Endothelial cell of umbilical vein (primary cell): ENCODE measurements at regions not wholly inside any gene's neighbourhood (a gene's known extent, or its start where the extent isn't known, plus 50 kb on each side); places are given as distances from the start of the nearest gene placed in this dataset.
A peak's percentile ranks its signal among the peaks of the same experiment; 100 is the strongest.
"Not testable (repeated sequence)": the region's sequence is repeated elsewhere in the genome, so short reads cannot be mapped to it uniquely, and the experiment has no call there.

ENCODE experiments used
- BruUV-seq: library from RNA; stranded (reverse); fragments of 400-500 nt; replicated peaks from 2 replicates; lab custom pipeline; 2021; lab: Mats Ljungman, UMichigan
- CTCF ChIA-PET: fragments of 300-600, 350-600 bp; sonication (Branson Sonifier 250); formaldehyde crosslinking; loops from one replicate; lab custom pipeline; 2021; ENCODE audit warnings: antibody characterized with exemption, inconsistent platforms; lab: Charles Lee
- POLR2A ChIA-PET: fragments of 300-600, 350-600 bp; sonication (Branson Sonifier 250); formaldehyde crosslinking; loops from one replicate; lab custom pipeline; 2021; ENCODE audit warnings: antibody characterized with exemption, inconsistent platforms; lab: Charles Lee
- DNase-seq: peaks from one replicate; pipeline ENCODE4 v3.0.0-alpha.2; 2011; ENCODE audit warnings: low read depth, low spot score
- FAIRE-seq: peaks from 2 replicates; lab custom pipeline; 2011; peaks lifted over from hg19 to GRCh38; lab: Jason Lieb, UNC
- H2AFZ ChIP-seq: 2 replicates; pipeline ENCODE4 v1.6.0; 2012; ENCODE audit warnings: low read depth, low read length, control low read depth, inconsistent platforms
- H3K27ac ChIP-seq: 2 replicates; pipeline ENCODE4 v1.5.1; 2011; ENCODE audit warnings: low read depth, mild to moderate bottlenecking, control low read depth, low read length, moderate library complexity; ENCODE audit not compliant: insufficient read depth
- H3K27me3 ChIP-seq, 2 experiments: 2 replicates each; pipeline versions ENCODE4 v1.6.0 to v1.6.1; 2011; ENCODE audit warnings: low read length in 2 of 2, mixed read lengths in 1 of 2; ENCODE audit not compliant: control insufficient read depth in 2 of 2, insufficient read depth in 2 of 2
- H3K36me3 ChIP-seq, 2 experiments: 2 replicates in 1 of 2; 3 replicates in 1 of 2; pipeline ENCODE4 v1.5.1; 2011; ENCODE audit warnings: low read length in 2 of 2, mild to moderate bottlenecking in 1 of 2, moderate library complexity in 1 of 2; ENCODE audit not compliant: control insufficient read depth in 2 of 2, insufficient read depth in 2 of 2; ENCODE audit errors: extremely low read depth in 1 of 2
- H3K4me1 ChIP-seq: 3 replicates; pipeline ENCODE4 v1.5.1; 2011; ENCODE audit warnings: mild to moderate bottlenecking, low read length; ENCODE audit not compliant: control insufficient read depth, insufficient read depth; ENCODE audit errors: extremely low read depth
- H3K4me2 ChIP-seq: 2 replicates; pipeline ENCODE4 v1.6.1; 2011; ENCODE audit warnings: low read length, control low read depth, mixed read lengths; ENCODE audit not compliant: insufficient read depth
- H3K4me3 ChIP-seq, 3 experiments: fragments of 200-600 bp in 1 of 3; sonication (generic), shearing (Covaris generic) in 1 of 3; replicated peaks in 1 of 3; 2 replicates each; pipeline ENCODE4 v1.5.1; 2011 to 2016; ENCODE audit warnings: control low read depth in 3 of 3, low read length in 3 of 3, mild to moderate bottlenecking in 2 of 3, inconsistent platforms in 1 of 3, low read depth in 1 of 3, moderate library complexity in 1 of 3; ENCODE audit not compliant: insufficient read depth in 1 of 3
- H3K79me2 ChIP-seq: 2 replicates; pipeline ENCODE4 v1.6.0; 2012; ENCODE audit warnings: low read length, inconsistent platforms; ENCODE audit not compliant: control insufficient read depth, insufficient read depth
- H3K9ac ChIP-seq: replicated peaks from 2 replicates; pipeline ENCODE3; 2011; ENCODE audit warnings: low read length, control low read depth; ENCODE audit not compliant: insufficient read depth; ENCODE audit errors: extremely low read depth
- H3K9me1 ChIP-seq: replicated peaks from 3 replicates; pipeline ENCODE4 v1.6.0; 2011; ENCODE audit warnings: mild to moderate bottlenecking, low read length; ENCODE audit not compliant: control insufficient read depth, insufficient read depth; ENCODE audit errors: extremely low read depth
- H3K9me3 ChIP-seq: replicated peaks from 2 replicates; pipeline ENCODE4 v1.5.1; 2012; ENCODE audit warnings: low read length, inconsistent platforms; ENCODE audit not compliant: control insufficient read depth, insufficient read depth
- H4K20me1 ChIP-seq: replicated peaks from 2 replicates; pipeline ENCODE3; 2011; ENCODE audit warnings: mild to moderate bottlenecking, low read length; ENCODE audit not compliant: control insufficient read depth, insufficient read depth; ENCODE audit errors: extremely low read depth
- EZH2 ChIP-seq: IDR thresholded peaks from 2 replicates; pipeline ENCODE4 v1.6.1; 2012; ENCODE audit warnings: borderline replicate concordance, low read depth, mild to moderate bottlenecking, moderate library complexity, low read length, inconsistent platforms; ENCODE audit not compliant: severe bottlenecking
- FOS ChIP-seq: IDR thresholded peaks from 2 replicates; pipeline ENCODE4 v1.6.1; 2011; ENCODE audit warnings: mild to moderate bottlenecking, low read length, moderate library complexity, borderline replicate concordance; ENCODE audit not compliant: insufficient read depth
- GATA2 ChIP-seq: IDR thresholded peaks from 2 replicates; pipeline ENCODE4 v1.7.0; 2011; ENCODE audit warnings: low read depth, mild to moderate bottlenecking, moderate library complexity, mixed read lengths, low read length; ENCODE audit not compliant: insufficient read length, insufficient read depth
- JUN ChIP-seq: IDR thresholded peaks from 2 replicates; pipeline ENCODE4 v1.6.1; 2011; ENCODE audit warnings: borderline replicate concordance, low read depth; ENCODE audit not compliant: insufficient read length, insufficient read depth
- MYC ChIP-seq: IDR thresholded peaks from one replicate; pipeline ENCODE4 v1.6.1; 2011; ENCODE audit warnings: mild to moderate bottlenecking, low read depth, low read length
- POLR2A ChIP-seq: IDR thresholded peaks from 2 replicates; pipeline ENCODE4 v1.6.1; 2012; ENCODE audit warnings: low read depth, mild to moderate bottlenecking, control low read depth, low read length
- POLR2AphosphoS5 ChIP-seq: IDR thresholded peaks from 2 replicates; pipeline ENCODE4 v1.6.1; 2012; ENCODE audit warnings: low read depth, mild to moderate bottlenecking, control low read depth, low read length, moderate library complexity; ENCODE audit not compliant: insufficient read depth
- dilution Hi-C: fragments of 300-500 bp; cut with MboI; formaldehyde crosslinking; loops from one replicate; pipeline ENCODE4 v1.15.0; 2019; ENCODE audit warnings: low sequenced_read_pairs; ENCODE audit not compliant: extremely low pct_ligation_motif_present
- intact Hi-C: fragments of 100-400 bp; cut with micrococcal nuclease; formaldehyde crosslinking; loops from one replicate; pipeline ENCODE4 v1.10.0; 2022
- TF ChIP-seq, protein P1 (sequence below): IDR thresholded peaks from 2 replicates; pipeline ENCODE4 v1.6.1; 2011; ENCODE audit not compliant: insufficient read depth, insufficient read length
- TF ChIP-seq, protein P2 (sequence below), 2 donors: IDR thresholded peaks; 1 replicate in 1 of 2; 2 replicates in 1 of 2; pipeline ENCODE4 v1.5.1; 2011; ENCODE audit warnings: low read length in 2 of 2, mild to moderate bottlenecking in 2 of 2, moderate library complexity in 2 of 2, control low read depth in 1 of 2, inconsistent platforms in 1 of 2, low read depth in 1 of 2; ENCODE audit not compliant: insufficient read depth in 1 of 2; ENCODE audit errors: extremely low read depth in 1 of 2

DNA sequence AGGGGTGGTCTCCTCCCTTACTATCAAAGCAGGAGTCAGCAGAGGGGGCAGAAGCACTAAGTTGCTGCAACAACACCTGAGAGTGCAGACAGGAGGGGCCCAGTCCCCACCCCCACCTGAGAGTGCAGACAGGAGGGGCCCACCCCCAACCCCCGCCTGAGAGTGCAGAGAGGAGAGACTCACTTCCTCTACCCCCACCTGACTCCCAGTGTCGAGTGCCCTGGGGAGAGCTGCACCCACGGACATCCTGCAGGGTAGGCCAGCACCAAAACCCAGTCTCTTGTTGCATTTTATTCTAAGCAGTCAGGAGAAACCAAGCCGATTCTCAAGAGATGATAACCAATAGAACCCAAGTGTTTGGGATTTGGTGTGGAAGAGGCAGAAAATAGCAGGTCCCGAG lies 78.4 kb downstream of the NAPG start:
- DNase-seq: no peak
- dilution Hi-C loops: no loop called here

DNA sequence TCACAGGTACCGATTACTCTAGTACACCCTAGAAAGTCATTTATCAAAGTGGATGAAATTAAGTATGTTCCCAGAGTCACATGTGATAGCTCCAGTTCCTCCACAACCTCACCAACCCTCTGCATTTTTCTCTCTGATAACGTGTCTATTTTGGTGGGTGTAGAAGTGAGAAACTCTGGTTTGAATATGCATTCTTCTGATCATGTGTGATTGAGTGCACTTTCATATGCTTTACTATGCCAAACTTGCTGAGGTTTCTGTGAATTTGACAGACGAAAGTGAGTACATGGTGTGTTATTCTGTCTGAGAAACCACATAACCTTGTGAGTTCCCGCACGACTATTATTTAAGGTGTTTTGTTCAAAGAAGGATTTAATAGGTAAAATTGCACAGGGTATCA lies 81.1 kb downstream of the NAPG start:
- H2AFZ ChIP-seq, dilution Hi-C loops, H3K4me3 ChIP-seq, DNase-seq, H3K79me2 ChIP-seq, H4K20me1 ChIP-seq, POLR2A ChIA-PET, H3K27me3 ChIP-seq, BruUV-seq, H3K36me3 ChIP-seq, H3K9me3 ChIP-seq, H3K4me2 ChIP-seq, H3K9ac ChIP-seq, H3K4me1 ChIP-seq, H3K9me1 ChIP-seq, H3K27ac ChIP-seq, CTCF ChIA-PET: not testable (repeated sequence)
- intact Hi-C loops: loop anchor here (10.0 kb wide), 1 partner anchor 1628 kb away; no protein-coding TSS in a partner anchor
- FAIRE-seq: peak; percentile 88

More for the DNA sequence above, 78.4 kb downstream of the NAPG start:
- H3K9me3 ChIP-seq: no peaks in the 10 kb centered on the region
- ChIA-PET CTCF (no interaction called here), POLR2A (no interaction called here)
- H3K9ac ChIP-seq: no peak overlapping the region
- no TSS peak for BruUV-seq
- no peak for TF ChIP-seq JUN
- no peak for TF ChIP-seq FOS
- TF ChIP-seq, protein P1, sequence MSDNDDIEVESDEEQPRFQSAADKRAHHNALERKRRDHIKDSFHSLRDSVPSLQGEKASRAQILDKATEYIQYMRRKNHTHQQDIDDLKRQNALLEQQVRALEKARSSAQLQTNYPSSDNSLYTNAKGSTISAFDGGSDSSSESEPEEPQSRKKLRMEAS: no peak
- no peak for TF ChIP-seq GATA2
- no peak for TF ChIP-seq EZH2
- no peak for TF ChIP-seq MYC
- no peak for TF ChIP-seq POLR2AphosphoS5
- no peak for TF ChIP-seq POLR2A
- TF ChIP-seq, protein P2, sequence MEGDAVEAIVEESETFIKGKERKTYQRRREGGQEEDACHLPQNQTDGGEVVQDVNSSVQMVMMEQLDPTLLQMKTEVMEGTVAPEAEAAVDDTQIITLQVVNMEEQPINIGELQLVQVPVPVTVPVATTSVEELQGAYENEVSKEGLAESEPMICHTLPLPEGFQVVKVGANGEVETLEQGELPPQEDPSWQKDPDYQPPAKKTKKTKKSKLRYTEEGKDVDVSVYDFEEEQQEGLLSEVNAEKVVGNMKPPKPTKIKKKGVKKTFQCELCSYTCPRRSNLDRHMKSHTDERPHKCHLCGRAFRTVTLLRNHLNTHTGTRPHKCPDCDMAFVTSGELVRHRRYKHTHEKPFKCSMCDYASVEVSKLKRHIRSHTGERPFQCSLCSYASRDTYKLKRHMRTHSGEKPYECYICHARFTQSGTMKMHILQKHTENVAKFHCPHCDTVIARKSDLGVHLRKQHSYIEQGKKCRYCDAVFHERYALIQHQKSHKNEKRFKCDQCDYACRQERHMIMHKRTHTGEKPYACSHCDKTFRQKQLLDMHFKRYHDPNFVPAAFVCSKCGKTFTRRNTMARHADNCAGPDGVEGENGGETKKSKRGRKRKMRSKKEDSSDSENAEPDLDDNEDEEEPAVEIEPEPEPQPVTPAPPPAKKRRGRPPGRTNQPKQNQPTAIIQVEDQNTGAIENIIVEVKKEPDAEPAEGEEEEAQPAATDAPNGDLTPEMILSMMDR (IDR thresholded peaks at IDR 0.05; ENCODE audit: extremely low read depth in 1 of 2, insufficient read depth in 1 of 2, low read depth in 1 of 2, low read length in 2 of 2): no peak
- no peak overlapping the region for H2AFZ ChIP-seq
- intact Hi-C loops: loop anchor here (10.0 kb wide), 1 partner anchor 1631 kb away; no protein-coding TSS in a partner anchor
- H3K27me3 ChIP-seq: no peaks in the 10 kb centered on the region
- no peaks in the 10 kb centered on the region for H3K9me1 ChIP-seq
- no peak overlapping the region for H3K27ac ChIP-seq
- H3K4me3 ChIP-seq: no peak overlapping the region
- no peak overlapping the region for H3K4me2 ChIP-seq
- no peaks in the 10 kb centered on the region for H4K20me1 ChIP-seq
- FAIRE-seq: no peak
- H3K79me2 ChIP-seq: no peaks in the 10 kb centered on the region
- no peaks in the 10 kb centered on the region for H3K4me1 ChIP-seq
- H3K36me3 ChIP-seq: no peaks in the 10 kb centered on the region
